Peyer's patch (tissue), 4 donors: ENCODE measurements at regions not wholly inside any gene's neighbourhood (a gene's known extent, or its start where the extent isn't known, plus 50 kb on each side); places are given as distances from the start of the nearest gene placed in this dataset.

Experiments used
- POLR2A ChIP-seq, 2 donors: fragments of 450-650 bp; IDR thresholded peaks; one replicate each; pipeline ENCODE4 v1.5.1; 2017; ENCODE audit warnings: antibody characterized with exemption in 2 of 2, mild to moderate bottlenecking in 2 of 2, moderate library complexity in 2 of 2
- TF ChIP-seq, protein P1 (sequence below), 6 experiments: fragments of 450-650 bp in 4 of 6; fragments of 200-600 bp in 2 of 6; sonication (generic) in 1 of 6; IDR thresholded peaks; one replicate each; pipeline ENCODE4 v1.5.1; 2017 to 2019; ENCODE audit warnings: antibody characterized with exemption in 6 of 6, mild to moderate bottlenecking in 3 of 6, moderate library complexity in 1 of 6

DNA sequence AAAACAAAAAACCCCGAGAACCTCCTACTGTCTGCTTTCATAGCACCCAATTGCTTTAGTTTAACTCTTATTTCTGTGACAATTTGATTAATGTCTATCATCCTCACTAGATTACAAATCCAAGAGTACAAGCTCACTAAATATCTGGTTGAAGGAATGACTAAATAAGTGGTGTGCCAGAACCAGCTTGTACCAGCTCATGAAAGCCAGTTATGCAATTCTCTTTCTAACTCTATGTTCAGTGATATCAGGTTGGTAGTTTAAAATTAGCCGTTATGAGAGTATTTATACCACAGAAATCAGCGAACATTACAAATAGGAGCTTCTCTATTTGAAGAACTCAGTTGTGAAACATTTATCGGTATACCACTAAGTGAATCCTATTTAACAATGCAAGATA, 137.2 kb upstream of the MITF start:
- TF ChIP-seq, protein P1, sequence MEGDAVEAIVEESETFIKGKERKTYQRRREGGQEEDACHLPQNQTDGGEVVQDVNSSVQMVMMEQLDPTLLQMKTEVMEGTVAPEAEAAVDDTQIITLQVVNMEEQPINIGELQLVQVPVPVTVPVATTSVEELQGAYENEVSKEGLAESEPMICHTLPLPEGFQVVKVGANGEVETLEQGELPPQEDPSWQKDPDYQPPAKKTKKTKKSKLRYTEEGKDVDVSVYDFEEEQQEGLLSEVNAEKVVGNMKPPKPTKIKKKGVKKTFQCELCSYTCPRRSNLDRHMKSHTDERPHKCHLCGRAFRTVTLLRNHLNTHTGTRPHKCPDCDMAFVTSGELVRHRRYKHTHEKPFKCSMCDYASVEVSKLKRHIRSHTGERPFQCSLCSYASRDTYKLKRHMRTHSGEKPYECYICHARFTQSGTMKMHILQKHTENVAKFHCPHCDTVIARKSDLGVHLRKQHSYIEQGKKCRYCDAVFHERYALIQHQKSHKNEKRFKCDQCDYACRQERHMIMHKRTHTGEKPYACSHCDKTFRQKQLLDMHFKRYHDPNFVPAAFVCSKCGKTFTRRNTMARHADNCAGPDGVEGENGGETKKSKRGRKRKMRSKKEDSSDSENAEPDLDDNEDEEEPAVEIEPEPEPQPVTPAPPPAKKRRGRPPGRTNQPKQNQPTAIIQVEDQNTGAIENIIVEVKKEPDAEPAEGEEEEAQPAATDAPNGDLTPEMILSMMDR (IDR thresholded peaks at IDR 0.05), result no peak
- no peak for TF ChIP-seq POLR2A (IDR thresholded peaks at IDR 0.05)
